ENCODE measurements at regions not wholly inside any gene's neighbourhood (a gene's known extent, or its start where the extent isn't known, plus 50 kb on each side); places are given as distances from the start of the nearest gene placed in this dataset.

DNA sequence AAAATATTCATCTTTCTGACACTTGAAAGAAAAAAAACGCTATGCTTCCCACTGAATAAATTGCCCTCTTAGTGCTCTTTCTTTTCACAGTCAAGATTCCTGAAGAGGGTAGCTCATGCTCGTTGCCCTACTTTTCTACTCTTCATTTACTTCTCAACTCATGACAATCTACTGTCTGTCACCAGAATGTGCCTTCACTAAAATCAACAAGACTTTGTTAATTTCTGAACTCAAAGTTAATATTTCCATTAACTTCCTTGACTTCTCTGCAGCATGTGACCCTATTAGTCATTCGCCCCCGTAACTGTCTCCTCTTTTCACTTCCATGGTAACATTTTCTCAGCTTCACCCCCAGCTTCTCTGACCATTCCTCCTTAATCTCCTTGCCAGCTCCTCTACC lies 98.9 kb upstream of the MAPRE2 start:
- no peaks in the 10 kb centered on the region for H3K9me3 ChIP-seq

DNA sequence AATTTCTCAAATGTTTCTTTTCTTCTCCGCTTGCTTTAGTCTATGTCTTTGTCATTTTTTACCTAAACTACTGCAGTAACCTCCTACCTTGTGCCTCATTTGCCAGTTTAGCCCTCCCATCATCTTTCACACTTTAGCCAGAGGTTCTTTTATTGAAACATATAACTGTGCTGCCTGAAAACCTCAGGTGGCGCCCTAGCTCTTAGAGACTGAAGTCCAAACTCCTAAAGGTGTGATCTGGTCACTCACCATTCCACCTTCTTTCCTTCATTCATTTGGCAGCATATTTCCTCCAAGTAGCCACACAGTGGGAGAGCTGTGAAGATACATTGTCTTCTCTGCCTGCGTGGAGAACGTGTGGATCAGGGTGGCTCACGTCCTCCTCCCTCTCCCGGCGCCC lies 98.2 kb upstream of the MAPRE2 start:
- Histone ChIP-seq H3K27me3 (ENCODE audit: low read depth) (no peaks in the 10 kb centered on the region), H3K36me3 (no peaks in the 10 kb centered on the region), H3K4me1 (no peaks in the 10 kb centered on the region), H3K27ac (no peak overlapping the region), H3K9me3 (no peaks in the 10 kb centered on the region), H3K4me3 (no peak overlapping the region)
- TF ChIP-seq, protein P1, sequence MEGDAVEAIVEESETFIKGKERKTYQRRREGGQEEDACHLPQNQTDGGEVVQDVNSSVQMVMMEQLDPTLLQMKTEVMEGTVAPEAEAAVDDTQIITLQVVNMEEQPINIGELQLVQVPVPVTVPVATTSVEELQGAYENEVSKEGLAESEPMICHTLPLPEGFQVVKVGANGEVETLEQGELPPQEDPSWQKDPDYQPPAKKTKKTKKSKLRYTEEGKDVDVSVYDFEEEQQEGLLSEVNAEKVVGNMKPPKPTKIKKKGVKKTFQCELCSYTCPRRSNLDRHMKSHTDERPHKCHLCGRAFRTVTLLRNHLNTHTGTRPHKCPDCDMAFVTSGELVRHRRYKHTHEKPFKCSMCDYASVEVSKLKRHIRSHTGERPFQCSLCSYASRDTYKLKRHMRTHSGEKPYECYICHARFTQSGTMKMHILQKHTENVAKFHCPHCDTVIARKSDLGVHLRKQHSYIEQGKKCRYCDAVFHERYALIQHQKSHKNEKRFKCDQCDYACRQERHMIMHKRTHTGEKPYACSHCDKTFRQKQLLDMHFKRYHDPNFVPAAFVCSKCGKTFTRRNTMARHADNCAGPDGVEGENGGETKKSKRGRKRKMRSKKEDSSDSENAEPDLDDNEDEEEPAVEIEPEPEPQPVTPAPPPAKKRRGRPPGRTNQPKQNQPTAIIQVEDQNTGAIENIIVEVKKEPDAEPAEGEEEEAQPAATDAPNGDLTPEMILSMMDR (IDR thresholded peaks at IDR 0.05), result no peak
- intact Hi-C loops (cut with DNase I), result no loop called here
- no peak for ATAC-seq
- no peak for DNase-seq

More for the DNA sequence above, 98.9 kb upstream of the MAPRE2 start:
- Histone ChIP-seq H3K27ac (no peak overlapping the region), H3K4me3 (no peak overlapping the region), H3K27me3 (ENCODE audit: low read depth) (no peaks in the 10 kb centered on the region), H3K36me3 (no peaks in the 10 kb centered on the region), H3K4me1 (no peaks in the 10 kb centered on the region)
- DNase-seq (no peak), ATAC-seq (no peak)
- TF ChIP-seq, protein P1 (IDR thresholded peaks at IDR 0.05), result no peak
- intact Hi-C loops (cut with DNase I), result no loop called here

DNA sequence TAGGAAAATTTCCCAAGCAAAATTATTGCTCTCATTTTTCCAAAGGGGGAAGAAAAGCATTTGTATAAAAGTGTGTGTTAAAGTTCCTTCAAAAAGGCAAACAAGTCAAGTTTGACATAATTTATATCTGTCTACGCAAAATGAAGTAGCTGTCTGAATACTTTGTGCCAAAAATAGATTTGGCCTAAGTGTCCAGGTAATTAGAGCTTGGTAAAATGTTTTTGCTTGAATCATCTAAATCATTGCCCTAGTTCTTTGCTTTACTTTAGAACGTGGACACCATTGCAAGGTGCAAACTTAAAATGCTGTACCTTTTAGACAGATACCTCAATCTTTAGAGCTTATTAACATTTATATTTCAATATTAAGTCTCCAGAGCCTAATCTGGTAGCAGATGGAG lies 97.6 kb upstream of the MAPRE2 start:
- intact Hi-C loops (cut with DNase I), result no loop called here
- Histone ChIP-seq H3K36me3 (no peaks in the 10 kb centered on the region), H3K9me3 (no peaks in the 10 kb centered on the region), H3K27ac (no peak overlapping the region), H3K27me3 (ENCODE audit: low read depth) (no peaks in the 10 kb centered on the region), H3K4me1 (no peaks in the 10 kb centered on the region), H3K4me3 (no peak overlapping the region)
- TF ChIP-seq, protein P1 (IDR thresholded peaks at IDR 0.05), result no peak
- DNase-seq (no peak), ATAC-seq (no peak)

DNA sequence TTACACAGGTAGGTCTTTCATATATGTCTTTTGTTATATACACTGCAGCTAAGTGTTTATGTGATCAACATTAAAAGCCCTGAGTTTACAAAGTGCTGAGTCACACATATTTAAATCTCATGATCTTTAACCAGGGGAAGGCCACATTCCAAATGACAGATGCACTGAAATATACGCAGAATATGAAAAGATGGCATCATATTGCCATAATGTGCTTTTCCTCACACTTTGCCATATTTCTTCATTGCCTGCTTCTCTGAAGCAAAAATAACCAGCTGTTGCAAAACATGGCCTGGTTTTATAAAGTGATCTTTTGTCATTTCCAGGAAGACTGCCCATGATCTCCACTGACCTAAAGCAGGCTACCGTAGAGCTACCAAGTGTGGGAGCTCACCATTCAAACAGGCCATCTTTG lies 93.5 kb upstream of the MAPRE2 start:
- intact Hi-C loops (cut with DNase I), result no loop called here
- no peak for ATAC-seq
- Histone ChIP-seq H3K9me3 (no peaks in the 10 kb centered on the region), H3K27me3 (ENCODE audit: low read depth) (no peaks in the 10 kb centered on the region), H3K4me3 (no peak overlapping the region), H3K27ac (no peak overlapping the region), H3K4me1 (no peaks in the 10 kb centered on the region), H3K36me3 (no peaks in the 10 kb centered on the region)
- TF ChIP-seq, protein P1 (IDR thresholded peaks at IDR 0.05), result no peak
- DNase-seq, result no peak

DNA sequence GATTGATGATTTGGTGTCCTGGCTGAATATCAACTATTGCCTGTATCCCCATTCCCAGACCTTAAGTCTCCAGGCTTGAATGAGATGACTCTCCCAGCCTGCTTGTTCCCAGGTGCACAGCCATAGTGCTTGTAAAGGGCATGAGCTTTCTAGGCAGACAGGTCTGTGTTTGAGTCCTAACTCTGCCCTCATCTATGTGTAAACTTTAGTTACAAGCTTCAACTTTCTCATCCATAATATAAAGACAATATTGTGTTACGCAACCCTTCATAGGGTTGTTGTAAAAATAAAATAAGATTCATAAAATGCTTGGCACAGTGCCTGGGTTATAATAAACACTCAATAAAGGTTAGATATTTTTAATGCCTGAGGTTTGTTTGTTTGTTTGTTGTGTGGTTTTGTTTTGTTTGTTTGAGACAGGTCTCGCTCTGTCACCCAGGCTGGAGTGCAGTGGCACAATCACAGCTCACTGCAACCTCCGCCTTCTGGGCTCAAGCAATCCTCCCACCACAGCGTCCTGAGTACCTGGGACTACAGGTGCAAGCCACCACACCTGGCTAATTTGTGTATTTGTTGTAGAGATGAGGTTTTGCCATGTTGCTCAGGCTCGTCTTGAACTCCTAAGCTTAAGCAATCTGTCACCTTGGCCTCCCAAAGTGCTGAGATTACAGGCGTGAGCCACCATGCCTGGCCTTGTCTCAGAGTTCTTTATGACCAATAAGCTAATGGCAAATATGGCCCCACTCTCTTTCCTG lies 89.4 kb upstream of the MAPRE2 start:
- no peaks in the 10 kb centered on the region for H3K4me1 ChIP-seq
- H3K36me3 ChIP-seq, result no peaks in the 10 kb centered on the region
- no peak overlapping the region for H3K4me3 ChIP-seq
- DNase-seq (no peak), ATAC-seq (no peak)
- no peaks in the 10 kb centered on the region for H3K9me3 ChIP-seq
- TF ChIP-seq, protein P1 (IDR thresholded peaks at IDR 0.05), result no peak
- no peaks in the 10 kb centered on the region for H3K27me3 ChIP-seq (ENCODE audit: low read depth)
- intact Hi-C loops (cut with DNase I), result no loop called here
- H3K27ac ChIP-seq, result no peak overlapping the region
